ENCODE measurements at regions not wholly inside any gene's neighbourhood (a gene's known extent, or its start where the extent isn't known, plus 50 kb on each side); places are given as distances from the start of the nearest gene placed in this dataset.

GRCh38 chr4:23312686-23313085, 577.2 kb downstream of the PPARGC1A start:
- ATAC-seq (ENCODE audit: low FRiP score in 2 of 2) (no peak), DNase-seq (no peak)
- Histone ChIP-seq H3K4me1 (no peaks in the 10 kb centered on the region), H3K27me3 (no peaks in the 10 kb centered on the region), H3K36me3 (no peaks in the 10 kb centered on the region), H3K4me3 (no peak overlapping the region), H3K9me3 (no peaks in the 10 kb centered on the region), H3K27ac (no peak overlapping the region)
- TF ChIP-seq POLR2A (IDR thresholded peaks at IDR 0.05): no peak
- TF ChIP-seq, protein P1, sequence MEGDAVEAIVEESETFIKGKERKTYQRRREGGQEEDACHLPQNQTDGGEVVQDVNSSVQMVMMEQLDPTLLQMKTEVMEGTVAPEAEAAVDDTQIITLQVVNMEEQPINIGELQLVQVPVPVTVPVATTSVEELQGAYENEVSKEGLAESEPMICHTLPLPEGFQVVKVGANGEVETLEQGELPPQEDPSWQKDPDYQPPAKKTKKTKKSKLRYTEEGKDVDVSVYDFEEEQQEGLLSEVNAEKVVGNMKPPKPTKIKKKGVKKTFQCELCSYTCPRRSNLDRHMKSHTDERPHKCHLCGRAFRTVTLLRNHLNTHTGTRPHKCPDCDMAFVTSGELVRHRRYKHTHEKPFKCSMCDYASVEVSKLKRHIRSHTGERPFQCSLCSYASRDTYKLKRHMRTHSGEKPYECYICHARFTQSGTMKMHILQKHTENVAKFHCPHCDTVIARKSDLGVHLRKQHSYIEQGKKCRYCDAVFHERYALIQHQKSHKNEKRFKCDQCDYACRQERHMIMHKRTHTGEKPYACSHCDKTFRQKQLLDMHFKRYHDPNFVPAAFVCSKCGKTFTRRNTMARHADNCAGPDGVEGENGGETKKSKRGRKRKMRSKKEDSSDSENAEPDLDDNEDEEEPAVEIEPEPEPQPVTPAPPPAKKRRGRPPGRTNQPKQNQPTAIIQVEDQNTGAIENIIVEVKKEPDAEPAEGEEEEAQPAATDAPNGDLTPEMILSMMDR (IDR thresholded peaks at IDR 0.05): no peak
- no peak for TF ChIP-seq POLR2AphosphoS5 (IDR thresholded peaks at IDR 0.05)
- no peak for TF ChIP-seq EP300 (IDR thresholded peaks at IDR 0.05)

DNA sequence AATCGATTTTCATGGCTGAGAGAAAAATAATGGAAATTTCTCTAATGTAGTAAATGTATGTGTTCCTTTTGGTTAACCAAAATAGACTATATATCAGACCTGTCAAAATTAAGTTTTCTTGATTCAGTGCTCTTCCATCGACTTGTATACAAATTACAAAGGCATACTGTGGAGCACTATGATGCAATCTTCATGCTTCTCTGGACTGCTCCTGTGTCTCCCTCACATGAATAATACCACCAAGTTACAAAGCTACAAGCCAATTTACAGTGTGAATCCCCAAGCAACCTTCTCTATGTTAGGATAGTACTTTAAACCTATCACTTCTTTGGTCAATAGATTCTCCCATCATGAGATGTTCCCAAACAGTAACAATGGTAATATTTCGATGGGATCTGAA, 577.9 kb downstream of the PPARGC1A start:
- no peak for TF ChIP-seq POLR2A (IDR thresholded peaks at IDR 0.05)
- no peak for TF ChIP-seq POLR2AphosphoS5 (IDR thresholded peaks at IDR 0.05)
- TF ChIP-seq, protein P1 (IDR thresholded peaks at IDR 0.05): no peak
- TF ChIP-seq EP300 (IDR thresholded peaks at IDR 0.05): no peak
- 65 to 74% methylated on average over 3 of the region's 3 CpGs for WGBS, 2 donors
- no peaks in the 10 kb centered on the region for H3K36me3 ChIP-seq
- no peaks in the 10 kb centered on the region for H3K4me1 ChIP-seq
- DNase-seq: no peak
- no peaks in the 10 kb centered on the region for H3K27me3 ChIP-seq
- no peak overlapping the region for H3K4me3 ChIP-seq
- no peak for ATAC-seq (ENCODE audit: low FRiP score in 2 of 2)
- H3K27ac ChIP-seq: no peak overlapping the region
- H3K9me3 ChIP-seq: no peaks in the 10 kb centered on the region

GRCh38 chr4:23305026-23305425, 584.8 kb downstream of the PPARGC1A start:
- no peak for ATAC-seq (ENCODE audit: low FRiP score in 2 of 2)
- no peaks in the 10 kb centered on the region for H3K4me1 ChIP-seq
- no peak overlapping the region for H3K27ac ChIP-seq
- H3K4me3 ChIP-seq: no peak overlapping the region
- 34 to 38% methylated on average over 1 of the region's 1 CpG for WGBS, 2 donors
- no peak for DNase-seq
- H3K27me3 ChIP-seq: no peaks in the 10 kb centered on the region
- no peaks in the 10 kb centered on the region for H3K9me3 ChIP-seq
- TF ChIP-seq, protein P1 (IDR thresholded peaks at IDR 0.05): no peak
- TF ChIP-seq POLR2A (IDR thresholded peaks at IDR 0.05): no peak
- no peak for TF ChIP-seq EP300 (IDR thresholded peaks at IDR 0.05)
- TF ChIP-seq POLR2AphosphoS5 (IDR thresholded peaks at IDR 0.05): no peak
- no peaks in the 10 kb centered on the region for H3K36me3 ChIP-seq

DNA sequence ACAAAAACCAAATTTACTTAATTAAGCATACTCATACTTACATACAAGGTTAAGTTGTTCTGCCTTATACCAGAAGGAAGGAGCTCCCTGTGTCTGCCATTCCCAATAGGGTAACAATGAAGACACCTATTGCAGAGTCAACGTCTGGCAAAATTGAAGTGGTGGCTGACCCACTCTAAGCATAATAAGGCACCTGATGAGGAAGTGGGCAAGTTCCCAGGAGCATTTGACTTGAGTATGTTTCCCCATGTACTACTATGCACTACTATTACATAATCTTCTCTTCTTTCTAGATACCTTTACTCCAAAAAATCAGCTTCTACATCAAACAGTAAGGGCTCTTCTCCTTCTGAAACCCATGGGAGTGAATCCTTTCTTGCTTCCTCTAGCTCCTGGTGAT, 591.5 kb downstream of the PPARGC1A start:
- WGBS, 2 donors: 29 to 35% methylated on average over 1 of the region's 1 CpG
- DNase-seq (peak in 1 of 2 donors; percentile 37), ATAC-seq (ENCODE audit: low FRiP score in 2 of 2) (no peak)

GRCh38 chr4:23297327-23297726, 592.5 kb downstream of the PPARGC1A start:
- no peaks in the 10 kb centered on the region for H3K9me3 ChIP-seq
- H3K36me3 ChIP-seq: no peaks in the 10 kb centered on the region
- no peaks in the 10 kb centered on the region for H3K4me1 ChIP-seq
- H3K4me3 ChIP-seq: no peak overlapping the region
- WGBS, 2 donors: 89 to 92% methylated on average over 4 of the region's 4 CpGs
- ATAC-seq (ENCODE audit: low FRiP score in 2 of 2) (no peak), DNase-seq (no peak)
- no peaks in the 10 kb centered on the region for H3K27me3 ChIP-seq
- H3K27ac ChIP-seq: no peak overlapping the region
- TF ChIP-seq, protein P1 (IDR thresholded peaks at IDR 0.05): no peak
- no peak for TF ChIP-seq POLR2A (IDR thresholded peaks at IDR 0.05)
- no peak for TF ChIP-seq POLR2AphosphoS5 (IDR thresholded peaks at IDR 0.05)
- no peak for TF ChIP-seq EP300 (IDR thresholded peaks at IDR 0.05)

More for the DNA sequence above, 591.5 kb downstream of the PPARGC1A start:
- H3K27me3 ChIP-seq: no peaks in the 10 kb centered on the region
- no peak overlapping the region for H3K27ac ChIP-seq
- H3K9me3 ChIP-seq: no peaks in the 10 kb centered on the region
- H3K4me3 ChIP-seq: no peak overlapping the region
- TF ChIP-seq EP300 (IDR thresholded peaks at IDR 0.05) (no peak), POLR2AphosphoS5 (IDR thresholded peaks at IDR 0.05) (no peak), POLR2A (IDR thresholded peaks at IDR 0.05) (no peak)
- TF ChIP-seq, protein P1 (IDR thresholded peaks at IDR 0.05): no peak
- no peaks in the 10 kb centered on the region for H3K36me3 ChIP-seq
- H3K4me1 ChIP-seq: no peaks in the 10 kb centered on the region
